ENCODE measurements at regions not wholly inside any gene's neighbourhood (a gene's known extent, or its start where the extent isn't known, plus 50 kb on each side); places are given as distances from the start of the nearest gene placed in this dataset.

DNA sequence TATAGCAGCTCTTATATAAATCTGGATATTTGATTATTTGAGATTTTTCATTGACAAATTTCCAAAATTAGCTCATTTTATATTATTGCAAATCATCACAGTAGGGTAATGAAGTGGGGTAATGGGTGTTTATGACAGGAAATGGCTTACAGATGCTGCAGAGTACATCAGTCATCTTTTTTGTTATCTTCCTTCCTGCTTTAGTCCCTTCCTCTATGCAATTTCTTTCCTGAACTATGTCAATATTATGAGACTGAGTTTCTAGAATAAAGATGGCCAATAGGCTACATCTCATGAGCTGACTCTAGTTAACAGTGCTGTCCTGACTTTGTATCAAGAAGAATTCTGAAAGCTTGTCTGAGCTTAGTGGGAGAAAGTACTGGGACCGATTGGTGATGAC is 244.5 kb downstream of the XPNPEP1 start:
- Histone ChIP-seq H3K4me1 (no peaks in the 10 kb centered on the region), H3K27me3 (no peaks in the 10 kb centered on the region), H3K27ac (replicated peaks in 1 of 4) (no peak overlapping the region), H3K9me3 (no peaks in the 10 kb centered on the region), H3K36me3 (no peaks in the 10 kb centered on the region), H3K4me3 (no peak overlapping the region)
- TF ChIP-seq, protein P1, sequence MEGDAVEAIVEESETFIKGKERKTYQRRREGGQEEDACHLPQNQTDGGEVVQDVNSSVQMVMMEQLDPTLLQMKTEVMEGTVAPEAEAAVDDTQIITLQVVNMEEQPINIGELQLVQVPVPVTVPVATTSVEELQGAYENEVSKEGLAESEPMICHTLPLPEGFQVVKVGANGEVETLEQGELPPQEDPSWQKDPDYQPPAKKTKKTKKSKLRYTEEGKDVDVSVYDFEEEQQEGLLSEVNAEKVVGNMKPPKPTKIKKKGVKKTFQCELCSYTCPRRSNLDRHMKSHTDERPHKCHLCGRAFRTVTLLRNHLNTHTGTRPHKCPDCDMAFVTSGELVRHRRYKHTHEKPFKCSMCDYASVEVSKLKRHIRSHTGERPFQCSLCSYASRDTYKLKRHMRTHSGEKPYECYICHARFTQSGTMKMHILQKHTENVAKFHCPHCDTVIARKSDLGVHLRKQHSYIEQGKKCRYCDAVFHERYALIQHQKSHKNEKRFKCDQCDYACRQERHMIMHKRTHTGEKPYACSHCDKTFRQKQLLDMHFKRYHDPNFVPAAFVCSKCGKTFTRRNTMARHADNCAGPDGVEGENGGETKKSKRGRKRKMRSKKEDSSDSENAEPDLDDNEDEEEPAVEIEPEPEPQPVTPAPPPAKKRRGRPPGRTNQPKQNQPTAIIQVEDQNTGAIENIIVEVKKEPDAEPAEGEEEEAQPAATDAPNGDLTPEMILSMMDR (IDR thresholded peaks at IDR 0.05) = no peak
- TF ChIP-seq POLR2AphosphoS5 (IDR thresholded peaks at IDR 0.05) = no peak
- TF ChIP-seq POLR2A (IDR thresholded peaks at IDR 0.05; ENCODE audit: low read depth) = no peak
- TF ChIP-seq EP300 (IDR thresholded peaks at IDR 0.05) = no peak
- no peak for DNase-seq (ENCODE audit: extremely low spot score)
- 68% methylated on average over 1 of the region's 1 CpG for WGBS
- intact Hi-C loops (cut with DNase I) = no loop called here

DNA sequence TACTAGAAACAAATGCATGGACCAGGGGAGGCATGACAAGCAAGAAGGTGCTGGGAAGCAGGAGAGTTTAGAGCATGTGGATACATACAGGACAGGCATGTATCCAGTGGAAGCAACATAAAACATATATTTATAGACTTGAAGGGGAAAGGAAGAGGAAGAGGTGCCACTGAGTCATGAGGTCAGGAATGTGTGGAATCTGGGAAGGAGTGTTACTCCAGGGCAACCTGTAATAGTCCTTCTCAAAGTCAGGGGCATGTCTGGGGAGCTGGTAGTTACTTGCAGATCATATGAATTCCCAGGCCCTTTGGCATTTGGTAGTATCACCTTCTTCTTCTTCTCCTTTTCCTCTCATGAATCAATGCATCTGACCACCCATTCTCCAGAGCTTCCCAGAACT is 246.6 kb downstream of the XPNPEP1 start:
- H3K4me1 ChIP-seq = no peaks in the 10 kb centered on the region
- intact Hi-C loops (cut with DNase I) = no loop called here
- no peak overlapping the region for H3K4me3 ChIP-seq
- no peaks in the 10 kb centered on the region for H3K27me3 ChIP-seq
- TF ChIP-seq EP300 (IDR thresholded peaks at IDR 0.05) (no peak), POLR2AphosphoS5 (IDR thresholded peaks at IDR 0.05) (no peak), POLR2A (IDR thresholded peaks at IDR 0.05; ENCODE audit: low read depth) (no peak)
- TF ChIP-seq, protein P1 (IDR thresholded peaks at IDR 0.05) = no peak
- no peak for DNase-seq (ENCODE audit: extremely low spot score)
- H3K36me3 ChIP-seq = no peaks in the 10 kb centered on the region
- H3K27ac ChIP-seq (replicated peaks in 1 of 4) = no peak overlapping the region
- H3K9me3 ChIP-seq = no peaks in the 10 kb centered on the region

DNA sequence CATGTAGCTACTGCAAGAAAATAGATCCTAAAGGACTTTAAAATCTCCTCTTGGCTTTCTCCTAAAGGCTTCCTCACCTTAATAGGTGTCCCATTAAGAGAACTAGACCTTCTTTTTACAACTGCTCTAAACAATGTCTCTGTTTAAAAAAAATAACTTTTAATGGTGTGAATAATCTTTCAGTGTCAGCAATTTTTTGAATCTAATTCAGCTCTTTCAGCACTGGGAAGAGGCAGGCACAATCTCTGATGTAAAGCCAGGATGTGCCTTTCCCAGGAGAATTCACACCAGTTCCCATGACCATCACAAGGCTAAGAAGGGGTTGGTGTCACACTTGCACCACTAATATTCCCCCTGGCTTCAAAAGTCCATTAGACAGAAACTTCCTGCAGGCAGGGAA is 254.6 kb downstream of the XPNPEP1 start:
- intact Hi-C loops (cut with DNase I) = no loop called here
- no peak for DNase-seq (ENCODE audit: extremely low spot score)
- peaks cover 0 to 5% (median 0%) of the 10 kb centered on the region in 4 donors for H3K4me1 ChIP-seq
- H3K4me3 ChIP-seq = no peak overlapping the region
- no peaks in the 10 kb centered on the region for H3K27me3 ChIP-seq
- H3K36me3 ChIP-seq = no peaks in the 10 kb centered on the region
- TF ChIP-seq EP300 (IDR thresholded peaks at IDR 0.05) (no peak), POLR2A (IDR thresholded peaks at IDR 0.05; ENCODE audit: low read depth) (no peak), POLR2AphosphoS5 (IDR thresholded peaks at IDR 0.05) (no peak)
- TF ChIP-seq, protein P1 (IDR thresholded peaks at IDR 0.05) = no peak
- H3K27ac ChIP-seq (replicated peaks in 1 of 4) = no peak overlapping the region
- no peaks in the 10 kb centered on the region for H3K9me3 ChIP-seq

DNA sequence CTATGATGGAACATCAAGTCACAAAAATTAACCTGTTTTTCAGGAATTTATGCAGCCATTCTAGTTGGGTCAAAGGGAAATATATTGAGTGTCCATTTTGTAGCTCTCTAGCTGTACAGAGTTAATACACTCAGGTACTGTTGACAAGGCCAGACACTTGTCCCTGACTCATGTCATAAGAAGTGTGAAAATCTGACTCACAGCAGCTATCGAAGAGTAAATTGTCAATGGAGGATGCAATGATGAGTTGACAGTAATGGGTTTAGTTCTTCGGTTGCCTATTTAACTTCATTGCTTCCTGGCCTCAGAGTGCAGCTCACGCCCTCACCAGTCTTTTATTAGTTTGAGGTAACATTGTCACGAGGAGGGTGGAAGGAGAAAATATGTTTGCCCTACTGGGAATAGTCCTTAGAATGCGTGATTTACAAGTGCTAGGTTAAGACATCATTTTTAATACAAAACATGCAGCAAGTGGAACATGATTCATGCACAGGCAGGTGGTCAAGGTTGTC is 255.1 kb downstream of the XPNPEP1 start:
- no peak for DNase-seq (ENCODE audit: extremely low spot score)
- Histone ChIP-seq H3K27me3 (no peaks in the 10 kb centered on the region), H3K36me3 (no peaks in the 10 kb centered on the region), H3K4me1 (peaks cover 0 to 5% (median 0%) of the 10 kb centered on the region in 4 donors), H3K27ac (replicated peaks in 1 of 4) (no peak overlapping the region), H3K4me3 (no peak overlapping the region), H3K9me3 (no peaks in the 10 kb centered on the region)
- intact Hi-C loops (cut with DNase I) = no loop called here
- TF ChIP-seq, protein P1 (IDR thresholded peaks at IDR 0.05) = no peak
- TF ChIP-seq EP300 (IDR thresholded peaks at IDR 0.05) = no peak
- TF ChIP-seq POLR2A (IDR thresholded peaks at IDR 0.05; ENCODE audit: low read depth) = no peak
- no peak for TF ChIP-seq POLR2AphosphoS5 (IDR thresholded peaks at IDR 0.05)
- 67% methylated on average over 5 of the region's 5 CpGs for WGBS

DNA sequence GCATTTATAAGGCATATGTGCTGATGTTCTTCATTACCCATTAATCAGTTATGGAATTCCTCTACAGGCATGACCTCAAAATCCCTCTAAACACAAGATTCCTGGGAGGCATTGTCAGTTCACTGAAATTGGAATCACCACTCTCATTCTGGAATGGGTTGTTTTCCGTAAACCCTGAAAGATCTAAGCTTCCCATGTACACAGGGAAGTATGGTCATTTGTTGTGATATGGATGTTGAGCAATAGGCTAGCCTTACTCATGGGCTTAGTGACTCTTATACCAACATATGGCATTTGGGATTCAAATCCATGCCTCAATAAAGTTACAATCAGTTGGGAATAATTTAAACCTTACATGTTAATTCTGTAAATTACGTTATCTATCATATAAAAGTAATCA is 258.0 kb downstream of the XPNPEP1 start:
- Histone ChIP-seq H3K27ac (replicated peaks in 1 of 4) (no peak overlapping the region), H3K4me1 (peaks cover 0 to 5% (median 0%) of the 10 kb centered on the region in 4 donors), H3K4me3 (no peak overlapping the region), H3K27me3 (no peaks in the 10 kb centered on the region), H3K36me3 (no peaks in the 10 kb centered on the region), H3K9me3 (no peaks in the 10 kb centered on the region)
- DNase-seq (ENCODE audit: extremely low spot score) = no peak
- 82% methylated on average over 2 of the region's 2 CpGs for WGBS
- TF ChIP-seq EP300 (IDR thresholded peaks at IDR 0.05) = no peak
- TF ChIP-seq POLR2AphosphoS5 (IDR thresholded peaks at IDR 0.05) = no peak
- TF ChIP-seq POLR2A (IDR thresholded peaks at IDR 0.05; ENCODE audit: low read depth) = no peak
- TF ChIP-seq, protein P1 (IDR thresholded peaks at IDR 0.05) = no peak
- intact Hi-C loops (cut with DNase I) = no loop called here
